H9 (cell line): ENCODE measurements at regions not wholly inside any gene's neighbourhood (a gene's known extent, or its start where the extent isn't known, plus 50 kb on each side); places are given as distances from the start of the nearest gene placed in this dataset.

Experiments used
- DNase-seq: peaks from one replicate; pipeline ENCODE4 v3.0.0-alpha.2; 2017
- H2AFZ ChIP-seq: one replicate; pipeline ENCODE4 v1.6.1; 2013; ENCODE audit warnings: mild to moderate bottlenecking, low read length, control low read depth, moderate library complexity
- H2AK5ac ChIP-seq: 2 replicates; pipeline ENCODE4 v1.6.1; 2013; ENCODE audit warnings: low read length, control low read depth, mixed read lengths; ENCODE audit not compliant: insufficient read length
- H2BK120ac ChIP-seq: one replicate; pipeline ENCODE4 v1.6.1; 2013; ENCODE audit warnings: low read depth, mild to moderate bottlenecking, low read length, control low read depth, inconsistent platforms; ENCODE audit not compliant: poor library complexity, severe bottlenecking
- H2BK12ac ChIP-seq: 2 replicates; pipeline ENCODE4 v1.6.1; 2013; ENCODE audit warnings: low read length, control low read depth, mixed read lengths, low read depth; ENCODE audit not compliant: insufficient read length
- H2BK15ac ChIP-seq: 2 replicates; pipeline ENCODE4 v1.6.1; 2013; ENCODE audit warnings: low read depth, low read length, control low read depth
- H2BK20ac ChIP-seq: one replicate; pipeline ENCODE4 v1.6.1; 2013; ENCODE audit warnings: low read depth, mild to moderate bottlenecking, low read length, control low read depth, inconsistent platforms; ENCODE audit not compliant: poor library complexity, severe bottlenecking
- H2BK5ac ChIP-seq: 2 replicates; pipeline ENCODE4 v1.6.1; 2013; ENCODE audit warnings: low read length, control low read depth, mixed read lengths; ENCODE audit not compliant: insufficient read length
- H3K14ac ChIP-seq: 2 replicates; pipeline ENCODE4 v1.6.1; 2013; ENCODE audit warnings: low read length, control low read depth; ENCODE audit not compliant: insufficient read depth
- H3K18ac ChIP-seq: 2 replicates; pipeline ENCODE4 v1.6.1; 2013; ENCODE audit warnings: low read depth, mild to moderate bottlenecking, mixed read lengths, low read length, control low read depth; ENCODE audit not compliant: insufficient read length
- H3K23ac ChIP-seq: 2 replicates; pipeline ENCODE4 v1.6.1; 2013; ENCODE audit warnings: low read length, control low read depth, mixed read lengths, low read depth; ENCODE audit not compliant: insufficient read length
- H3K23me2 ChIP-seq: 2 replicates; pipeline ENCODE4 v1.6.1; 2013; ENCODE audit warnings: low read depth, mild to moderate bottlenecking, mixed read lengths, low read length, control low read depth; ENCODE audit not compliant: insufficient read length, poor library complexity, severe bottlenecking
- H3K27ac ChIP-seq: 2 replicates; pipeline ENCODE4 v1.5.1; 2013; ENCODE audit warnings: low read length, control low read depth, mixed read lengths, low read depth; ENCODE audit not compliant: insufficient read length
- H3K27me3 ChIP-seq: 2 replicates; pipeline ENCODE4 v1.6.1; 2013; ENCODE audit warnings: low read length, control low read depth, inconsistent platforms; ENCODE audit not compliant: insufficient read depth
- H3K4ac ChIP-seq: 2 replicates; pipeline ENCODE4 v1.6.1; 2013; ENCODE audit warnings: low read depth, mild to moderate bottlenecking, control low read depth, inconsistent platforms, low read length, moderate library complexity
- H3K4me1 ChIP-seq: 2 replicates; pipeline ENCODE4 v1.6.1; 2013; ENCODE audit warnings: low read length, control low read depth, inconsistent platforms; ENCODE audit not compliant: insufficient read depth
- H3K4me2 ChIP-seq: 2 replicates; pipeline ENCODE4 v1.6.1; 2013; ENCODE audit warnings: low read length, control low read depth, mixed read lengths; ENCODE audit not compliant: insufficient read length, insufficient read depth
- H3K56ac ChIP-seq: 2 replicates; pipeline ENCODE4 v1.6.1; 2013; ENCODE audit warnings: low read depth, mild to moderate bottlenecking, mixed read lengths, low read length, control low read depth; ENCODE audit not compliant: insufficient read length
- H3K79me1 ChIP-seq: 2 replicates; pipeline ENCODE4 v1.6.1; 2013; ENCODE audit warnings: low read depth, mild to moderate bottlenecking, moderate library complexity, low read length, control low read depth, inconsistent platforms; ENCODE audit not compliant: insufficient read depth, poor library complexity, severe bottlenecking
- H3K79me2 ChIP-seq: 2 replicates; pipeline ENCODE4 v1.6.1; 2013; ENCODE audit warnings: low read length, control low read depth, inconsistent platforms; ENCODE audit not compliant: insufficient read depth
- H3K9ac ChIP-seq: 2 replicates; pipeline ENCODE4 v1.6.1; 2013; ENCODE audit warnings: low read length, control low read depth, mixed read lengths; ENCODE audit not compliant: insufficient read length; ENCODE audit errors: extremely low read depth
- H3K9me3 ChIP-seq: one replicate; pipeline ENCODE4 v1.6.1; 2013; ENCODE audit warnings: low read depth, low read length, inconsistent platforms; ENCODE audit not compliant: control insufficient read depth
- H3T11ph ChIP-seq: one replicate; pipeline ENCODE4 v1.6.1; 2013; ENCODE audit warnings: mild to moderate bottlenecking, low read length, control low read depth, inconsistent platforms
- H4K20me1 ChIP-seq: one replicate; pipeline ENCODE4 v1.6.1; 2013; ENCODE audit not compliant: control insufficient read depth, insufficient read length, insufficient read depth
- H4K5ac ChIP-seq: 2 replicates; pipeline ENCODE4 v1.6.1; 2013; ENCODE audit warnings: low read depth, mild to moderate bottlenecking, mixed read lengths, low read length, control low read depth; ENCODE audit not compliant: insufficient read length
- H4K8ac ChIP-seq: replicated peaks from 2 replicates; pipeline ENCODE4 v1.6.1; 2013; ENCODE audit warnings: low read length, control low read depth, mixed read lengths, low read depth; ENCODE audit not compliant: insufficient read length
- H4K91ac ChIP-seq: 2 replicates; pipeline ENCODE4 v1.6.1; 2013; ENCODE audit warnings: low read depth, mild to moderate bottlenecking, moderate library complexity, mixed read lengths, low read length, control low read depth; ENCODE audit not compliant: insufficient read length
- H3K27ac Mint-ChIP-seq, 3 experiments: 2 replicates in 2 of 3; 3 replicates in 1 of 3; pipeline ENCODE4 v1.8.0; 2020 to 2021; ENCODE audit warnings: mixed read lengths in 3 of 3, mild to moderate bottlenecking in 1 of 3, moderate library complexity in 1 of 3
- H3K27me3 Mint-ChIP-seq: 2 replicates; pipeline ENCODE4 v1.8.0; 2021; ENCODE audit warnings: low read depth, mild to moderate bottlenecking, moderate library complexity, mixed read lengths
- H3K36me3 Mint-ChIP-seq, 3 experiments: 2 replicates in 2 of 3; 3 replicates in 1 of 3; pipeline ENCODE4 v1.8.0; 2020 to 2021; ENCODE audit warnings: low read depth in 3 of 3, mixed read lengths in 3 of 3; ENCODE audit not compliant: insufficient read depth in 1 of 3
- H3K4me1 Mint-ChIP-seq, 2 experiments: 2 replicates each; pipeline ENCODE4 v1.8.0; 2020; ENCODE audit warnings: mixed read lengths in 2 of 2
- H3K4me3 Mint-ChIP-seq, 2 experiments: 2 replicates in 1 of 2; 3 replicates in 1 of 2; pipeline ENCODE4 v1.8.0; 2020 to 2021; ENCODE audit warnings: mild to moderate bottlenecking in 2 of 2, mixed read lengths in 2 of 2, moderate library complexity in 1 of 2
- H3K9me3 Mint-ChIP-seq, 2 experiments: 2 replicates in 1 of 2; 3 replicates in 1 of 2; pipeline ENCODE4 v1.8.0; 2020; ENCODE audit warnings: mild to moderate bottlenecking in 2 of 2, mixed read lengths in 2 of 2, moderate library complexity in 1 of 2
- CTCF ChIP-seq: fragments of 200-600 bp; sonication (generic); conservative IDR thresholded peaks from 3 replicates; pipeline ENCODE4 v1.8.0; 2021; ENCODE audit warnings: antibody characterized with exemption, mild to moderate bottlenecking
- whole genome bisulfite sequencing: extraction: QIAGEN DNeasy Blood & Tissue Kit; methylation state at CpG from one replicate; pipeline ENCODE4 v1.1.7; 2013; ENCODE audit warnings: missing lambda C conversion rate, low lambda C conversion rate, mixed read lengths; ENCODE audit not compliant: insufficient read length; ENCODE audit errors: extremely low coverage; 5-methylcytosine and 5-hydroxymethylcytosine counted together

- Histone ChIP-seq H3K79me1 (no peaks in the 10 kb centered on the region), H2BK12ac (no peak overlapping the region), H2BK20ac (no peak overlapping the region), H3K79me2 (no peaks in the 10 kb centered on the region), H3K4me2 (no peak overlapping the region), H4K91ac (no peak overlapping the region), H4K8ac (no peak overlapping the region), H3K23ac (no peak overlapping the region), H3K23me2 (no peaks in the 10 kb centered on the region), H3K9me3 (no peaks in the 10 kb centered on the region), H3K9ac (no peak overlapping the region), H2BK5ac (no peak overlapping the region), H2BK15ac (no peak overlapping the region), H4K20me1 (no peaks in the 10 kb centered on the region), H3T11ph (no peak overlapping the region), H3K56ac (no peak overlapping the region), H3K27me3 (no peaks in the 10 kb centered on the region), H2AFZ (no peak overlapping the region), H2BK120ac (no peak overlapping the region), H3K4me1 (no peaks in the 10 kb centered on the region), H3K14ac (no peak overlapping the region), H4K5ac (no peak overlapping the region), H2AK5ac (no peak overlapping the region), H3K4ac (no peak overlapping the region), H3K18ac (no peak overlapping the region), H3K27ac (no peak overlapping the region)
- no CpG with 5 or more reads among the region's 13 CpGs for WGBS
- H3K4me1 Mint-ChIP-seq, result peaks cover 9 to 16% of the 10 kb centered on the region in 2 experiments
- H3K9me3 Mint-ChIP-seq, result peaks cover 12 to 14% of the 10 kb centered on the region in 2 experiments
- no peak overlapping the region; a peak in 1 of 7 replicates for H3K27ac Mint-ChIP-seq
- H3K36me3 Mint-ChIP-seq, result peaks cover 0 to 12% (median 10%) of the 10 kb centered on the region in 3 experiments; a peak in 6 of 7 replicates
- no peaks in the 10 kb centered on the region for H3K27me3 Mint-ChIP-seq
- no peak for TF ChIP-seq CTCF
- no peak for DNase-seq
- H3K4me3 Mint-ChIP-seq, result no peak overlapping the region
These were observed 215.2 kb upstream of the ARID1B start for GRCh38 chr6:156562019-156562418.
